Endodermal cell (in vitro differentiated cells): ENCODE measurements at regions not wholly inside any gene's neighbourhood (a gene's known extent, or its start where the extent isn't known, plus 50 kb on each side); places are given as distances from the start of the nearest gene placed in this dataset.

Experiments used
- DNase-seq: peaks from one replicate; pipeline ENCODE4 v3.0.0-alpha.2; 2017
- H3K27ac ChIP-seq: 2 replicates; pipeline ENCODE4 v1.5.1; 2013; ENCODE audit warnings: mild to moderate bottlenecking, low read depth, low read length, moderate library complexity
- H3K27me3 ChIP-seq: 2 replicates; pipeline ENCODE4 v1.6.1; 2013; ENCODE audit warnings: mild to moderate bottlenecking, low read length, moderate library complexity; ENCODE audit not compliant: insufficient read depth, control insufficient read depth, poor library complexity, severe bottlenecking
- H3K36me3 ChIP-seq: 2 replicates; pipeline ENCODE4 v1.7.0; 2013; ENCODE audit warnings: mild to moderate bottlenecking, low read length, moderate library complexity; ENCODE audit not compliant: control insufficient read depth, insufficient read depth
- H3K4me1 ChIP-seq: one replicate; pipeline ENCODE4 v1.7.0; 2013; ENCODE audit warnings: low read length; ENCODE audit not compliant: control insufficient read depth, insufficient read depth
- H3K4me3 ChIP-seq: 2 replicates; pipeline ENCODE4 v1.5.1; 2013; ENCODE audit warnings: mild to moderate bottlenecking, low read length, moderate library complexity
- H3K9ac ChIP-seq: 2 replicates; pipeline ENCODE4 v1.6.1; 2013; ENCODE audit warnings: mild to moderate bottlenecking, low read length, moderate library complexity; ENCODE audit not compliant: poor library complexity, severe bottlenecking; ENCODE audit errors: extremely low read depth
- H3K9me3 ChIP-seq: 2 replicates; pipeline ENCODE4 v1.6.1; 2013; ENCODE audit warnings: mild to moderate bottlenecking, low read length, moderate library complexity; ENCODE audit not compliant: control insufficient read depth
- H3K27ac Mint-ChIP-seq: 2 replicates; pipeline ENCODE4 v1.8.0; 2020; ENCODE audit warnings: mixed read lengths
- H3K27me3 Mint-ChIP-seq: 2 replicates; pipeline ENCODE4 v1.8.0; 2021; ENCODE audit warnings: mild to moderate bottlenecking, mixed read lengths; ENCODE audit not compliant: insufficient read depth
- H3K36me3 Mint-ChIP-seq: 2 replicates; pipeline ENCODE4 v1.8.0; 2020; ENCODE audit warnings: low read depth, mixed read lengths
- H3K4me1 Mint-ChIP-seq: 2 replicates; pipeline ENCODE4 v1.8.0; 2020; ENCODE audit warnings: mixed read lengths
- H3K4me3 Mint-ChIP-seq: 2 replicates; pipeline ENCODE4 v1.8.0; 2020; ENCODE audit warnings: mild to moderate bottlenecking, moderate library complexity, mixed read lengths
- H3K9me3 Mint-ChIP-seq: 2 replicates; pipeline ENCODE4 v1.8.0; 2020; ENCODE audit warnings: mild to moderate bottlenecking, mixed read lengths
- WGBS, 2 experiments: methylation state at CpG; one replicate each; pipeline versions ENCODE4 v1.1.5 to v1.1.7; 2013; ENCODE audit warnings: missing lambda C conversion rate in 2 of 2, mixed read lengths in 1 of 2; ENCODE audit not compliant: insufficient coverage in 1 of 2, insufficient read length in 1 of 2; 5-methylcytosine and 5-hydroxymethylcytosine counted together
- TF ChIP-seq, protein P1 (sequence below): fragments of 200-600 bp; sonication (generic); conservative IDR thresholded peaks from 2 replicates; pipeline ENCODE4 v1.5.0; 2021; ENCODE audit warnings: antibody characterized with exemption, mild to moderate bottlenecking

DNA sequence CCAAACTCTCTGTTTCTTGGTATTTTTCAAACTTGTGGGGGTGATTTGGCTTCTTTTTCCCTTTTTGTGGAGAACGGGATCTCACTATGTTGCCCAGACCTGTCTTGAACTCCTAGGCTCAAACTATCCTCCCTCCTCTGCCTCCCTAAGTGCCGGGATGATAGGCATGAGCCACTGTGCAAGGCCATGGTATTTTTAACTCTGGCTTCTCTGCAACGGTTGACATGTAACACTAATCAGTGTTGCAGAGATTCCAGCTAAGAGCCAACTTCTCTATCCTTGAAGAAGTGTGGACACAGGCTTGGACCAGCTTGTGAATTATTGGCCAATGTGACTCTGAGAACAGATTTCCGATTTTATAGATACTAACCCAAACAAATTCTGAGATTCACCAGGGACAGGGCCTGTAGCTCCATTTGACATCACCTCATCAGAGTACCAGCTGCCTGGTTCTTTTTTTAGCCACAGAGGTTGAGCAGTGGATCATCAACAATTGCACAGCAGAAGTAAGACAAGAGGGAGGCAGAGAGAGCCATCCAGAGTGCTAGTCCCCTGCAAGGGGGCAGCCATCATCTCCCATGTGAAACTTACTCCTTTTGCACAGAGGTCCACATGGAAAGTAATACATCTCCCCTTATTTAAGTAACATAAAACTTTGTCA lies 98.1 kb upstream of the SYNPR start:
- H3K27me3 Mint-ChIP-seq, result peaks cover 2% of the 10 kb centered on the region
- H3K27ac Mint-ChIP-seq, result no peak overlapping the region
- peaks cover 22% of the 10 kb centered on the region for H3K9me3 Mint-ChIP-seq
- 67 to 100% methylated on average over 2 to 4 of the region's 4 CpGs for WGBS, 2 experiments
- no peak overlapping the region for H3K27ac ChIP-seq
- peaks cover 5% of the 10 kb centered on the region for H3K4me1 Mint-ChIP-seq
- H3K9me3 ChIP-seq, result peaks cover 7% of the 10 kb centered on the region
- H3K4me3 ChIP-seq, result no peak overlapping the region
- H3K36me3 Mint-ChIP-seq, result no peaks in the 10 kb centered on the region
- no peaks in the 10 kb centered on the region for H3K36me3 ChIP-seq
- TF ChIP-seq, protein P1, sequence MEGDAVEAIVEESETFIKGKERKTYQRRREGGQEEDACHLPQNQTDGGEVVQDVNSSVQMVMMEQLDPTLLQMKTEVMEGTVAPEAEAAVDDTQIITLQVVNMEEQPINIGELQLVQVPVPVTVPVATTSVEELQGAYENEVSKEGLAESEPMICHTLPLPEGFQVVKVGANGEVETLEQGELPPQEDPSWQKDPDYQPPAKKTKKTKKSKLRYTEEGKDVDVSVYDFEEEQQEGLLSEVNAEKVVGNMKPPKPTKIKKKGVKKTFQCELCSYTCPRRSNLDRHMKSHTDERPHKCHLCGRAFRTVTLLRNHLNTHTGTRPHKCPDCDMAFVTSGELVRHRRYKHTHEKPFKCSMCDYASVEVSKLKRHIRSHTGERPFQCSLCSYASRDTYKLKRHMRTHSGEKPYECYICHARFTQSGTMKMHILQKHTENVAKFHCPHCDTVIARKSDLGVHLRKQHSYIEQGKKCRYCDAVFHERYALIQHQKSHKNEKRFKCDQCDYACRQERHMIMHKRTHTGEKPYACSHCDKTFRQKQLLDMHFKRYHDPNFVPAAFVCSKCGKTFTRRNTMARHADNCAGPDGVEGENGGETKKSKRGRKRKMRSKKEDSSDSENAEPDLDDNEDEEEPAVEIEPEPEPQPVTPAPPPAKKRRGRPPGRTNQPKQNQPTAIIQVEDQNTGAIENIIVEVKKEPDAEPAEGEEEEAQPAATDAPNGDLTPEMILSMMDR, result no peak
- no peaks in the 10 kb centered on the region for H3K4me1 ChIP-seq
- no peak overlapping the region for H3K4me3 Mint-ChIP-seq
- DNase-seq, result no peak
- H3K27me3 ChIP-seq, result no peaks in the 10 kb centered on the region
- no peak overlapping the region for H3K9ac ChIP-seq

DNA sequence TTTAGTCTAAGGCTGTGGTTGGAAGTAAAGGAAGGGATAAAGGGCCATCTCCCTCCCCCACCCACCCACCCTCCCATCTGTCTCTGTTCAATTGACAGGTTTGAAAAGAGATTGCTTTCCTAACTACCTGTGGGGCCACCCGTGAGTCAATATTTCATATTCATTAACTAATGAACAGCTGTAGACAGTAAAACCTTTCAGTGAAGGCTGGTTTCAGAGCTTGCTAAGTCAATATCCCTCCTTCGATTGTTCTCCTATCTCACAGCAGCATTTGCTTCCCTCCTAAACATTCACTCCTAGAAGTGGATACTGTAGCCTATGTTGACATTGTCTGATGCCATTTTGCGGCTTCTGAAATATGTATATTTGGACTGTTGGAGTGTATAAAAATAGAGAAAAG lies 85.9 kb upstream of the SYNPR start:
- no peak for DNase-seq
- Mint-ChIP-seq H3K4me1 (peaks cover 21% of the 10 kb centered on the region), H3K9me3 (no peaks in the 10 kb centered on the region), H3K36me3 (no peaks in the 10 kb centered on the region), H3K27me3 (no peaks in the 10 kb centered on the region), H3K27ac (no peak overlapping the region), H3K4me3 (no peak overlapping the region)
- H3K27me3 ChIP-seq, result no peaks in the 10 kb centered on the region
- TF ChIP-seq, protein P1, result no peak
- H3K4me3 ChIP-seq, result no peak overlapping the region
- WGBS, 2 experiments, result 71 to 84% methylated on average over 1 to 3 of the region's 3 CpGs
- no peak overlapping the region for H3K9ac ChIP-seq
- no peak overlapping the region for H3K27ac ChIP-seq
- no peaks in the 10 kb centered on the region for H3K9me3 ChIP-seq
- H3K4me1 ChIP-seq, result peaks cover 4% of the 10 kb centered on the region
- H3K36me3 ChIP-seq, result no peaks in the 10 kb centered on the region

DNA sequence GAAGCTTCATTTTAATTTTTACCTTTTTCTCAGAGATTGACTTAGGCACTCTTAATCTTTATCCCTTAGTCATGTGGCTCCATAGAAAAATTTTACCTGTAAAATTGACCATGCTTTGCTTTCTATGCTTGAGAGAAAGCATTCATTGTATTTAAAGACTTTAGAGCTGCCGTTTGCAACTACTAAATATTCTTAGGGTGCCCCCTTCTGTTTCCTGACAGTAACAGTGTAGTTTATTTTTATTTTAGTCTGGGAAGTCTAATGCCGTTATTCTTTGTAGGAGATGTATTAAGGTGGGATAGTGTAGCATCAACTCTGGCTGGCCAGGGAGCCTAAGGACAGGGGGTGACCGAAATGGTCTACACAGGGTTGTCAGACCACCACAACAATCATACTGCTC lies 84.5 kb upstream of the SYNPR start:
- no peaks in the 10 kb centered on the region for H3K36me3 Mint-ChIP-seq
- H3K4me3 Mint-ChIP-seq, result no peak overlapping the region
- WGBS, 2 experiments, result 24 to 80% methylated on average over 1 to 3 of the region's 3 CpGs
- TF ChIP-seq, protein P1, result peak; percentile 81
- Histone ChIP-seq H3K9ac (no peak overlapping the region), H3K4me3 (no peak overlapping the region), H3K27me3 (no peaks in the 10 kb centered on the region), H3K4me1 (peaks cover 4% of the 10 kb centered on the region), H3K9me3 (no peaks in the 10 kb centered on the region), H3K36me3 (no peaks in the 10 kb centered on the region), H3K27ac (no peak overlapping the region)
- H3K27ac Mint-ChIP-seq, result no peak overlapping the region
- no peaks in the 10 kb centered on the region for H3K27me3 Mint-ChIP-seq
- H3K9me3 Mint-ChIP-seq, result no peaks in the 10 kb centered on the region
- H3K4me1 Mint-ChIP-seq, result peaks cover 21% of the 10 kb centered on the region
- DNase-seq, result no peak
